ENCODE measurements at regions not wholly inside any gene's neighbourhood (a gene's known extent, or its start where the extent isn't known, plus 50 kb on each side); places are given as distances from the start of the nearest gene placed in this dataset.
A peak's percentile ranks its signal among the peaks of the same experiment; 100 is the strongest.
"Not testable (repeated sequence)": the region's sequence is repeated elsewhere in the genome, so short reads cannot be mapped to it uniquely, and the experiment has no call there.

GRCh38 chr16:80915079-80915450 is 91.6 kb downstream of the CMC2 start:
- no peak for DNase-seq (ENCODE audit: low read depth in 2 of 2)

DNA sequence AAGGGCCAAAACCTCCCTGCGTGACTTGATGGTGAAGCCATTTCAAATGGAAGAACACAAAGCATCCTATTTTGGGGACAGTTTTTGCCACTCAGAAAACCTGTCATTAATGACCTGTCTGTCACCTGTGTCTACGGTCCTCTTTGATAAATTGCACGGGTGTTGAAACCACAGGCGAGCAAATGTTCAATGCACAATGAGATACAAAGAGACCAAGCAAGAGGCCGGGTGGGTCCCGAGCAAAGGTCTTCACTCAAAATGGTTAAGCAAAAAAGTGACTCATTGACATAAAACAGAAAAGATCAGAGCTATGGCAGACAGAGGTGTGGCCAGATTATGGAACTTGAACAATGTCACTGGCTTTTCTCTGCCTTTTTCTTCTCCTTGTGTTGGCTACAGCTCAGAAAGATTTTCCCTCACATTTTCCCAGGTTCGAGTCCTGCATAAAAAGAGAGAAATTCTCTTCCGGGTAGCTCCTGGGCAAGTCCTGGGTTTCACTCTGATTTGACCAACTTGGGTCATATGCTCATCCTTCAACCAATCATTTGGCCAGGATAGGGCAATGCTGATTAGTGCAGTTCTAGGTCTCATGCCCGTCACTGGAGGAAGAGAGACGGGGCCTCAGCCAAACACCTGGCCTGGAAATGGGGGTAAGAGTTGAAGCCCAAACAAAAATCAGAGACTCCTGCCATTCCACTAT is 92.2 kb downstream of the CMC2 start:
- no peak for DNase-seq (ENCODE audit: low read depth in 2 of 2)

GRCh38 chr16:80913397-80913796 is 93.3 kb downstream of the CMC2 start:
- no peak for DNase-seq (ENCODE audit: low read depth in 2 of 2)

DNA sequence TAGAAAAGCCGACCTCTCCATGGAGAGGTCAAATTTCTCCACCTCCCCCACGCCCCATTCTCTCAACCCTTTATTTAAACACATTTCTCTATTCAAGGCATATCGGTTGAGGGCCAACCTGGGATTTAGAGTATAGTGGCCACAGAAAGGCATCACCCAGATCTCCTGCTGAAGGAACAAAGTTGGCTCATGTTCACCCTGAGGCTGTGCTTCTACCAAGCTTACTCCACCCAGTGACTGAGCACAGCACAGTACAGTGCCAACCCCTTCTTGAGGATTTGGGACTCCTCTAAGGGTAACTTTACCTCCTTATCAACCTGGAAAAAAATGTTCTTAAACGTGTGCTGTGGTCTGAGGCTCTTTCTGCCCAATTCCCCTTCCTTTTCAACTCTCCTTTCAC is 94.0 kb downstream of the CMC2 start:
- DNase-seq (ENCODE audit: low read depth in 2 of 2): no peak

DNA sequence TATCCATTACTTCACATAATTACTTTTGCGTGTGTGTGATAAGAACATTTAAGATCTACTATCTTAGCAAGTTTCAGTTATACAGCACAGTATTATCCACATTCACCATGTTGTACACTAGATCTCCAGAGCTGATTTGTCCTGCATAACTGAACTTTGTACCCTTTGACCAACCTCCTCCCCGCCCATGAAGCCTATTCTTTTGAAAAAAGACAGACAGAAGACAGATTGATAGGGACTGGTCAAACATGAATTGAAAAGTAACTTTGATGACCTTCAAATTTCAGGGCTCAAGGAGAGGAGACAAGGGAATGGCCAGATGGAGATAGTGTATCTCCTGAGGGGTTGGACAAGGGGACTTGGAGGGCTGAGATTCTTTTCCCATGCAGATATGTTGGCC is 96.3 kb downstream of the CMC2 start:
- no peak for DNase-seq (ENCODE audit: low read depth in 2 of 2)

DNA sequence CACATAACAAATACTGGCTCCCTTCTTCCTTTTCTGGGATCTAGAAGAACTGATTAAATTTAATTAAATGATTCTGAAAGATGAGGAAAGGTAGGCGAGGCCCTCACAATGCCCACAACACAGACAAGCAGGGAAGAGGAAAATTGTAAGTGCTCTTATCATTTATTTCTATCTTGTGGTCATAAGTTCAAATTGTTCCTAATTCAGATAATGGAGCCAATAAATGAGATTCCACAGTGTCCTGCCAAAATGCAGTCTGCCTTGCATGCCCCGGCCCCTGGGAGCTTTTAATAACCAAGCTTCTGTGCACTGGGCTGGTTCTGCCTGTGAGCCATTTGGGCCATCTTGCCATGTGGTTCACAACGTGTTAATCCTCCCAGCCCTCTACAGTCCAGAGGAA is 97.0 kb downstream of the CMC2 start:
- no peak for DNase-seq (ENCODE audit: low read depth in 2 of 2)

DNA sequence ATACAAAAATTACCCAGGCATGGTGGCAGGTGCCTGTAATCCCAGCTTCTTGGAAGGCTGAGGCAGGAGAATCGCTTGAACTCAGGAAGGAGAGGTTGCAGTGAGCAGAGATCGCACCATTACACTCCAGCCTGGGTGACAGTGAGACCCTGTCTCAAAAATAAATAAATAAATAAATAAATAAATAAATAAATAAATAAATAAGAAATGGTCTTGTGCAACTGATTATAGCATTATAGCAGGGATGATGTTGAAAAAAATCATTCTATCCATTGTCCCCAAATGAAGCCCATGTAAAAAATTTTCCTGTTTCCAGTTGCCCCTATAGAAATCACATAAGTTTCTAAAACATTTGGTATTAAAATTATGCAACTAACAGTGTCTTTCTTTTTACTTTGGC is 100.5 kb downstream of the CMC2 start:
- DNase-seq (ENCODE audit: low read depth in 2 of 2): not testable (repeated sequence)

- DNase-seq (ENCODE audit: low read depth in 2 of 2): no peak
Observed at GRCh38 chr16:80903616-80904015, 99.2 kb upstream of the CDYL2 start.

GRCh38 chr16:80902306-80903110 is 98.1 kb upstream of the CDYL2 start:
- DNase-seq (ENCODE audit: low read depth in 2 of 2): no peak

- DNase-seq (ENCODE audit: low read depth in 2 of 2): no peak
Observed at GRCh38 chr16:80900593-80900954, 96.2 kb upstream of the CDYL2 start.

- DNase-seq (ENCODE audit: low read depth in 2 of 2): peak; percentile 36 to 42
Observed at GRCh38 chr16:80899809-80900592, 95.6 kb upstream of the CDYL2 start.

DNA sequence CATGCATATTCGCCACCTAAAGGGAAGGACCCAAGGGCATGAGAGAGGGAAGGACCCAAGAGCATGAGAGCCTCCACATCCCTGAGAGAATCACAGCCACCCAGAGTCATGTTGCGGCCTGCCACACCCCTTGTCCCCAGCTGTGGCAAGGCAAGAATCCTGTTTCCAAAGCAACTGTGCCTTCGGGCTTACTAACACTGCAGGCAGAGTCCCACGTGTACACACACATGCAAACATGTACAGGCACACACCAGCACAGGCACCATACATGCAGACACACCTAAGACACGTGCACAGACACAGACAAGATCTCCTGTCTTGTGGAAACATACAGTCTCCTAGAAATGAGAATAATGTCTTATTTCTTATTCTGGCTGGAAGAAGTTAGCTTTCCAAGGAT is 92.4 kb upstream of the CDYL2 start:
- DNase-seq (ENCODE audit: low read depth in 2 of 2): no peak

GRCh38 chr16:80894091-80894490 is 89.7 kb upstream of the CDYL2 start:
- no peak for DNase-seq (ENCODE audit: low read depth in 2 of 2)

DNA sequence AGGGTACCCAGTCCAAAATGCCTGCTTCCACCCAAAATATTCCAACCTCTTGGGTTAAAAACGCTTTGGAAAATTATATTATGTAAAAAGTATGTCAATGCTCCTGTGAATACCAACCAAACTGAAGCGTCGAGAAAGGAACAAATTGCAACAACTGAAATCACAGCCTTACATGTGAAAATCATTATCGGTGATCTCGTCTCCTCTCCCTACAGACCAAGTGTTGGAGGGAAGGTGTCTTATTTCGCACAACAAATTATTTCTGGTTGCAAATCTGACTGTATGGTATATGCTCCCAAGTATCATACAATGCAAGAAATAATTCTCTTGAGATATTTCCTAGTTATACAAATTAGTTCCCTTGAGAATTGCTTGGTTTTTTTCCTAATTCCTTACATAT is 89.3 kb upstream of the CDYL2 start:
- peak; percentile 10 for DNase-seq (ENCODE audit: low read depth in 2 of 2)

DNA sequence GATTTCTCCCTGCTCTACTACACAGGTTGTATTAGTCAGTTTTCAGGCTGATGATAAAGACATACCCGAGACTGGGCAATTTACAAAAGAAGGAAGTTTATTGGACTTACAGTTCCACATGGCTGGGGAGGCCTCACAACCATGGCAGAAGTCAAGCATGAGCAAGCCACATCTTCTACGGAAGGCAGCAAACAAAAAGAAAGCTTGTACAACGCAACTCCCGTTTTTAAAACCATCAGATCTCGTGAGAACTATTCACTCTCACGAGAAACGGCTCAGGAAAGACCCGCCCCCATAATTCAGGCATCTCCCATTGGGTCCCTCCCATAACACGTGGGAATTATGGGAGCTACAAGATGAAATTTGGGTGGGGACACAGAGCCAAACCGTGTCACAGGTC is 88.0 kb upstream of the CDYL2 start:
- not testable (repeated sequence) for DNase-seq (ENCODE audit: low read depth in 2 of 2)

- no peak for DNase-seq (ENCODE audit: low read depth in 2 of 2)
Observed at GRCh38 chr16:80889779-80890359, 85.5 kb upstream of the CDYL2 start.

GRCh38 chr16:80887062-80887461 is 82.7 kb upstream of the CDYL2 start:
- DNase-seq (ENCODE audit: low read depth in 2 of 2): no peak

DNA sequence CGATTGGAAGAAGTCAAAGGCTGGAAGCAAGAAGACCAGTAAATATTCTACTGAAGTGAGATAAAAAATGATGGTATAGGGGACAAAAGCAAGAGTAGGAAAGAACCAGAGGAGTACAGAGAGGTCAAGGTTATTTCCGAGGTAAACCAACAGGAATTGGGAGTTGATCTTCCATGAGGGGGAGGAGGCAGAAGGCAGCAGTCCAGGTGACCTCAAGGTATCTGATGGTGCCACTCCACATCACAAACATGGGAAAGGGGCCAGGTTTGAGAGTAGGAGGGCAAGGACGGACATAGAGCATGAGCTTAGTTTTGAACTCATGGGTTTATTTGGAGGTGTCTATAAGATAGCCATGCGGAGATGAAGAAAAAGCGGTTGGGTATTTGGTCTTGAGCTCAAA is 79.4 kb upstream of the CDYL2 start:
- DNase-seq (ENCODE audit: low read depth in 2 of 2): no peak

GRCh38 chr16:80883159-80883642 is 78.8 kb upstream of the CDYL2 start:
- no peak for DNase-seq (ENCODE audit: low read depth in 2 of 2)

DNA sequence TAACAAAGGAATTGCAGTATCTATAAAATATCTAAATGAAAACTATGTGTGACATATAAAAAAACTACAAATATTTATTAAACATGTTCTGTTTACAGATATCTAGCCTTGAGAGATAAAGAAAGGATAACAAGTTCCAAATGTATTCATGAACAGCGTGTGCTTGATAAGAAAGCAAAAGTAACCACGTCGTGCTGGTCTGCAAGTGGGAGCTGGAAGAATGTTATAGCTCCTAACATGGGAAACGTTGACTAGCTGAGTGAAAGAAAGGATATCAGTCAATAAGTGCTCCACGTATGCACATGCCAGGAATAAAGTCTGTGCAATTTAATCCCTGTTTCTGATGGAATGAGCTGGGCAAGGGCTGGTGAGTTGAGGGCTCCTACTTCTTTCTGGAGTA is 71.2 kb upstream of the CDYL2 start:
- no peak for DNase-seq (ENCODE audit: low read depth in 2 of 2)

DNA sequence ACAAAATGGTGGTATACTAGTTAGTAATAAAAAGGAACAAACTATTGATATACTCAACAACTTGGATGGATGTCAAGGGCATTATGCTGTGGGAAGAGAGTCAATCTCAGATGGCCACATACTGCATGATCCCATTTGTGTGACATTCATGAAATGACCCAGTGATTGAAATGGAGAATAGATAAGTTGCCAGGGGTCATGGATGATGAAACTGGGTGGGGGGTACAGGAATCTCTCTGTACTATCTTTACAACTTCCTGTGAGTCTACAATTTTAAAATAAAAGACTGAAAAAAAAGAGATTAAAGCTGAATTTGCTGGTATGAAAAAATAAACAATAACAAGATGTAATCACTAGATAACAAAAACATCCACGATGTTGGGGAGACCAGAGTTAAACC is 70.5 kb upstream of the CDYL2 start:
- DNase-seq (ENCODE audit: low read depth in 2 of 2): no peak

- no peak for DNase-seq (ENCODE audit: low read depth in 2 of 2)
Observed at GRCh38 chr16:80862160-80862705, 57.8 kb upstream of the CDYL2 start.

All from fibroblast of skin of left quadriceps (primary cell).